Transverse colon (tissue), 3 donors: ENCODE measurements at regions not wholly inside any gene's neighbourhood (a gene's known extent, or its start where the extent isn't known, plus 50 kb on each side); places are given as distances from the start of the nearest gene placed in this dataset.

ENCODE experiments used
- EP300 ChIP-seq: sonication (generic); formaldehyde crosslinking; IDR thresholded peaks from one replicate; pipeline ENCODE4 v1.6.1; 2017; ENCODE audit warnings: antibody characterized with exemption, low read depth
- POLR2A ChIP-seq: fragments of 450-650 bp; IDR thresholded peaks from one replicate; pipeline ENCODE4 v1.6.1; 2016; ENCODE audit warnings: antibody characterized with exemption, mild to moderate bottlenecking, moderate library complexity
- TF ChIP-seq, protein P1 (sequence below), 5 experiments: fragments of 200-600 bp in 3 of 5; fragments of 450-650 bp in 2 of 5; sonication (generic) in 3 of 5; IDR thresholded peaks; 1 replicate in 2 of 5; 2 replicates in 3 of 5; pipeline ENCODE4 v1.5.1; 2016 to 2017; ENCODE audit warnings: antibody characterized with exemption in 5 of 5, inconsistent platforms in 3 of 5, mild to moderate bottlenecking in 2 of 5, moderate library complexity in 1 of 5

DNA sequence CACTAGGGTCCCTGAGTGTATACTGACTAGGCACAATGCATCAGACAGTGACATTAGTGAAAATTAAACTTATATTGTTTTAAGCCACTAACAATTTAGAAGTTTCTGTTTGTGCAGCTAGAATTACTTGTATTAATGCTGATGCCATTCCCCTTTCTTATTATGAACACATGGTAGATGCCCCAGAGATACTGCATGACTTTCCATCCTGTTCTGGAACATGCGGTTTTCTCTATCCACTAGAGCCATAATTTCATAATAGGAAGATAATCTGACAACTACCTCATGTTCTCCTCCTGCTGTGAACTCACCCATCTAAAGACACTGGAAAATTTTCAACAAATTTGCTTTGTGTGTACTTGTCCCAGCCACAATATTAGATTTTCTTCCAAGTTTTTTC is 1256.4 kb downstream of the FAM181B start:
- TF ChIP-seq POLR2A (no peak), EP300 (no peak)
- TF ChIP-seq, protein P1, sequence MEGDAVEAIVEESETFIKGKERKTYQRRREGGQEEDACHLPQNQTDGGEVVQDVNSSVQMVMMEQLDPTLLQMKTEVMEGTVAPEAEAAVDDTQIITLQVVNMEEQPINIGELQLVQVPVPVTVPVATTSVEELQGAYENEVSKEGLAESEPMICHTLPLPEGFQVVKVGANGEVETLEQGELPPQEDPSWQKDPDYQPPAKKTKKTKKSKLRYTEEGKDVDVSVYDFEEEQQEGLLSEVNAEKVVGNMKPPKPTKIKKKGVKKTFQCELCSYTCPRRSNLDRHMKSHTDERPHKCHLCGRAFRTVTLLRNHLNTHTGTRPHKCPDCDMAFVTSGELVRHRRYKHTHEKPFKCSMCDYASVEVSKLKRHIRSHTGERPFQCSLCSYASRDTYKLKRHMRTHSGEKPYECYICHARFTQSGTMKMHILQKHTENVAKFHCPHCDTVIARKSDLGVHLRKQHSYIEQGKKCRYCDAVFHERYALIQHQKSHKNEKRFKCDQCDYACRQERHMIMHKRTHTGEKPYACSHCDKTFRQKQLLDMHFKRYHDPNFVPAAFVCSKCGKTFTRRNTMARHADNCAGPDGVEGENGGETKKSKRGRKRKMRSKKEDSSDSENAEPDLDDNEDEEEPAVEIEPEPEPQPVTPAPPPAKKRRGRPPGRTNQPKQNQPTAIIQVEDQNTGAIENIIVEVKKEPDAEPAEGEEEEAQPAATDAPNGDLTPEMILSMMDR (IDR thresholded peaks at IDR 0.05), result no peak
